GM12875 (cell line): ENCODE measurements at regions not wholly inside any gene's neighbourhood (a gene's known extent, or its start where the extent isn't known, plus 50 kb on each side); places are given as distances from the start of the nearest gene placed in this dataset.

ENCODE experiments used
- H3K4me3 ChIP-seq: one replicate; pipeline ENCODE4 v1.5.1; 2011; ENCODE audit warnings: low read depth, low read length, control low read depth
- TF ChIP-seq, protein P1 (sequence below): IDR thresholded peaks from 2 replicates; pipeline ENCODE4 v1.5.1; 2011; ENCODE audit warnings: low read depth, mild to moderate bottlenecking, control low read depth, inconsistent platforms, low read length, moderate library complexity, borderline replicate concordance; ENCODE audit not compliant: insufficient read depth

GRCh38 chr7:22025983-22026382, 80.3 kb upstream of the CDCA7L start:
- no peak overlapping the region for H3K4me3 ChIP-seq
- TF ChIP-seq, protein P1, sequence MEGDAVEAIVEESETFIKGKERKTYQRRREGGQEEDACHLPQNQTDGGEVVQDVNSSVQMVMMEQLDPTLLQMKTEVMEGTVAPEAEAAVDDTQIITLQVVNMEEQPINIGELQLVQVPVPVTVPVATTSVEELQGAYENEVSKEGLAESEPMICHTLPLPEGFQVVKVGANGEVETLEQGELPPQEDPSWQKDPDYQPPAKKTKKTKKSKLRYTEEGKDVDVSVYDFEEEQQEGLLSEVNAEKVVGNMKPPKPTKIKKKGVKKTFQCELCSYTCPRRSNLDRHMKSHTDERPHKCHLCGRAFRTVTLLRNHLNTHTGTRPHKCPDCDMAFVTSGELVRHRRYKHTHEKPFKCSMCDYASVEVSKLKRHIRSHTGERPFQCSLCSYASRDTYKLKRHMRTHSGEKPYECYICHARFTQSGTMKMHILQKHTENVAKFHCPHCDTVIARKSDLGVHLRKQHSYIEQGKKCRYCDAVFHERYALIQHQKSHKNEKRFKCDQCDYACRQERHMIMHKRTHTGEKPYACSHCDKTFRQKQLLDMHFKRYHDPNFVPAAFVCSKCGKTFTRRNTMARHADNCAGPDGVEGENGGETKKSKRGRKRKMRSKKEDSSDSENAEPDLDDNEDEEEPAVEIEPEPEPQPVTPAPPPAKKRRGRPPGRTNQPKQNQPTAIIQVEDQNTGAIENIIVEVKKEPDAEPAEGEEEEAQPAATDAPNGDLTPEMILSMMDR: no peak

- TF ChIP-seq, protein P1: no peak
Measured at GRCh38 chr7:22025075-22025474, 79.4 kb upstream of the CDCA7L start.

GRCh38 chr7:22019931-22020330, 74.2 kb upstream of the CDCA7L start:
- H3K4me3 ChIP-seq: no peak overlapping the region
- TF ChIP-seq, protein P1: no peak

More at GRCh38 chr7:22025075-22025474, 79.4 kb upstream of the CDCA7L start:
- H3K4me3 ChIP-seq: no peak overlapping the region

- TF ChIP-seq, protein P1: no peak
- H3K4me3 ChIP-seq: no peak overlapping the region
Measured at GRCh38 chr7:22016507-22016906, 70.8 kb upstream of the CDCA7L start.

- TF ChIP-seq, protein P1: no peak
- no peak overlapping the region for H3K4me3 ChIP-seq
Measured at GRCh38 chr7:22013711-22014110, 68.0 kb upstream of the CDCA7L start.

- TF ChIP-seq, protein P1: no peak
- H3K4me3 ChIP-seq: no peak overlapping the region
Measured at GRCh38 chr7:22008683-22009082, 63.0 kb upstream of the CDCA7L start.

- TF ChIP-seq, protein P1: no peak
- H3K4me3 ChIP-seq: no peak overlapping the region
Measured at GRCh38 chr7:22008087-22008486, 62.4 kb upstream of the CDCA7L start.
